ENCODE measurements at regions not wholly inside any gene's neighbourhood (a gene's known extent, or its start where the extent isn't known, plus 50 kb on each side); places are given as distances from the start of the nearest gene placed in this dataset.

GRCh38 chr5:24850926-24851486 is 206.2 kb upstream of the CDH10 start:
- TF ChIP-seq CTCF (IDR thresholded peaks at IDR 0.05) = no peak
- Mint-ChIP-seq H3K9me3 (ENCODE audit: low read depth) (peaks cover 14% of the 10 kb centered on the region), H3K4me3 (ENCODE audit: unreplicated experiment) (no peak overlapping the region), H3K27ac (ENCODE audit: unreplicated experiment) (no peak overlapping the region), H3K4me1 (ENCODE audit: low read depth) (no peaks in the 10 kb centered on the region), H3K36me3 (ENCODE audit: low read depth) (no peaks in the 10 kb centered on the region), H3K27me3 (ENCODE audit: low read depth) (no peaks in the 10 kb centered on the region)
- DNase-seq (ENCODE audit: low spot score) = no peak

- Mint-ChIP-seq H3K27ac (ENCODE audit: unreplicated experiment) (no peak overlapping the region), H3K27me3 (ENCODE audit: low read depth) (no peaks in the 10 kb centered on the region), H3K4me1 (ENCODE audit: low read depth) (no peaks in the 10 kb centered on the region), H3K9me3 (ENCODE audit: low read depth) (peaks cover 14% of the 10 kb centered on the region), H3K4me3 (ENCODE audit: unreplicated experiment) (no peak overlapping the region), H3K36me3 (ENCODE audit: low read depth) (no peaks in the 10 kb centered on the region)
- no peak for TF ChIP-seq CTCF (IDR thresholded peaks at IDR 0.05)
- DNase-seq (ENCODE audit: low spot score) = no peak
Measured at GRCh38 chr5:24849210-24849609, 204.4 kb upstream of the CDH10 start.

- no peaks in the 10 kb centered on the region for H3K27me3 Mint-ChIP-seq (ENCODE audit: low read depth)
- H3K4me3 Mint-ChIP-seq (ENCODE audit: unreplicated experiment) = no peak overlapping the region
- no peaks in the 10 kb centered on the region for H3K4me1 Mint-ChIP-seq (ENCODE audit: low read depth)
- H3K27ac Mint-ChIP-seq (ENCODE audit: unreplicated experiment) = no peak overlapping the region
- no peak for DNase-seq (ENCODE audit: low spot score)
- no peaks in the 10 kb centered on the region for H3K36me3 Mint-ChIP-seq (ENCODE audit: low read depth)
- TF ChIP-seq CTCF (IDR thresholded peaks at IDR 0.05) = no peak
- peaks cover 8% of the 10 kb centered on the region for H3K9me3 Mint-ChIP-seq (ENCODE audit: low read depth)
Measured at GRCh38 chr5:24831989-24832388, 187.2 kb upstream of the CDH10 start.

- DNase-seq (ENCODE audit: low spot score) = no peak
- no peak for TF ChIP-seq CTCF (IDR thresholded peaks at IDR 0.05)
- Mint-ChIP-seq H3K9me3 (ENCODE audit: low read depth) (peaks cover 19% of the 10 kb centered on the region), H3K36me3 (ENCODE audit: low read depth) (no peaks in the 10 kb centered on the region), H3K27me3 (ENCODE audit: low read depth) (no peaks in the 10 kb centered on the region), H3K4me1 (ENCODE audit: low read depth) (no peaks in the 10 kb centered on the region), H3K27ac (ENCODE audit: unreplicated experiment) (no peak overlapping the region), H3K4me3 (ENCODE audit: unreplicated experiment) (no peak overlapping the region)
Measured at GRCh38 chr5:24823625-24824024, 178.8 kb upstream of the CDH10 start.

- no peaks in the 10 kb centered on the region for H3K27me3 Mint-ChIP-seq (ENCODE audit: low read depth)
- no peak overlapping the region for H3K4me3 Mint-ChIP-seq (ENCODE audit: unreplicated experiment)
- H3K36me3 Mint-ChIP-seq (ENCODE audit: low read depth) = no peaks in the 10 kb centered on the region
- no peak for DNase-seq (ENCODE audit: low spot score)
- TF ChIP-seq CTCF (IDR thresholded peaks at IDR 0.05) = no peak
- no peak overlapping the region for H3K27ac Mint-ChIP-seq (ENCODE audit: unreplicated experiment)
- H3K4me1 Mint-ChIP-seq (ENCODE audit: low read depth) = no peaks in the 10 kb centered on the region
- peaks cover 15% of the 10 kb centered on the region for H3K9me3 Mint-ChIP-seq (ENCODE audit: low read depth)
Measured at GRCh38 chr5:24819841-24820240, 175.1 kb upstream of the CDH10 start.
